ENCODE measurements at regions not wholly inside any gene's neighbourhood (a gene's known extent, or its start where the extent isn't known, plus 50 kb on each side); places are given as distances from the start of the nearest gene placed in this dataset.

DNA sequence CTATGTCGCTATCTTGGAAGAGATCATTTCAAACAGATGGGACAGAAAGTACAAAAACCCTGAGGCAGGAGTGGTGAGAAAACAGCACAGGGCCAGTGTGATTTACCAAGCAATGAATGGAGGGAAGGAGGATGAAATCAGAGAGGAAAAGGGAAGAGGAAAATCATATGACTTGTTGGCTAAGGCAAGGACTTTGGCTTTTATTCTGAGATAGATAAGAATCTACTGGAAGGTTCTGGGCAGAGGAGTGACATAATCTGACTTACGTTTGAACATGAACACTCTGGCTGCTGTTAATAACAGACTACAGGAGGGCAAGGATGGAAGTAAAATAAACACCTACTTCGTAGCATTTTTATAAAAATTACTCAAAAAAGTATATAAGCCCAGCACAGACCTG is 207.8 kb upstream of the SLC7A11 start:
- no peak overlapping the region for H2BK20ac ChIP-seq (ENCODE audit: low read depth, low read length)
- ChIA-PET POLR2A (ENCODE audit: unreplicated experiment) (no interaction called here), CTCF (no interaction called here)
- H4K91ac ChIP-seq (ENCODE audit: insufficient read depth, low read depth, low read length) = no peak overlapping the region
- no peak overlapping the region for H3K27ac ChIP-seq (ENCODE audit: insufficient read depth, low read length)
- no peak overlapping the region for H2AK9ac ChIP-seq (replicated peaks; ENCODE audit: low read depth, low read length, poor library complexity)
- H4K20me1 ChIP-seq (ENCODE audit: insufficient read depth, low read length) = no peaks in the 10 kb centered on the region
- H3K4me2 ChIP-seq (ENCODE audit: low read depth, low read length) = no peak overlapping the region
- dilution Hi-C loops (cut with HindIII; ENCODE audit: low sequenced_read_pairs, unreplicated experiment) = no loop called here
- H3K4ac ChIP-seq (ENCODE audit: low read depth, low read length) = no peak overlapping the region
- H3K4me1 ChIP-seq (ENCODE audit: control insufficient read depth, insufficient read depth, low read length) = no peaks in the 10 kb centered on the region; the same call in 1 of the 2 replicates
- no peaks in the 10 kb centered on the region for H3K79me1 ChIP-seq (ENCODE audit: low read depth in 1 of 2, low read length in 2 of 2)
- H3K9me1 ChIP-seq (ENCODE audit: insufficient read depth, low read length) = no peaks in the 10 kb centered on the region
- H2BK120ac ChIP-seq (ENCODE audit: low read depth, low read length) = no peak overlapping the region
- no peak overlapping the region for H3K9ac ChIP-seq (ENCODE audit: low read depth, low read length)
- no peak overlapping the region for H2BK15ac ChIP-seq (ENCODE audit: low read depth, low read length)
- H3K36me3 ChIP-seq (ENCODE audit: control insufficient read depth, insufficient read depth, low read length) = no peaks in the 10 kb centered on the region
- H3K14ac ChIP-seq (replicated peaks; ENCODE audit: low read depth, low read length) = no peak overlapping the region
- no TSS peak for BruUV-seq (replicated peaks)
- H3K18ac ChIP-seq (ENCODE audit: low read depth, low read length) = no peak overlapping the region
- TF ChIP-seq NFE2L2 (IDR thresholded peaks at IDR 0.05; ENCODE audit: low read depth, low read length) (no peak), ELK1 (IDR thresholded peaks at IDR 0.05; ENCODE audit: borderline replicate concordance, low read depth, low read length) (no peak), MAZ (IDR thresholded peaks at IDR 0.05; ENCODE audit: borderline replicate concordance, low read depth, low read length) (no peak), CHD1 (IDR thresholded peaks at IDR 0.05; ENCODE audit: low read depth, low read length) (no peak), SMC3 (IDR thresholded peaks at IDR 0.05; ENCODE audit: low read depth, low read length) (no peak), RFX5 (IDR thresholded peaks at IDR 0.05; ENCODE audit: low read depth, low read length) (no peak), POLR2A (IDR thresholded peaks at IDR 0.05; ENCODE audit: low read depth, low read length) (no peak), CEBPB (IDR thresholded peaks at IDR 0.05; ENCODE audit: low read depth, low read length) (no peak), FOS (IDR thresholded peaks at IDR 0.05; ENCODE audit: low read depth, low read length) (no peak), RAD21 (IDR thresholded peaks at IDR 0.05; ENCODE audit: low read length) (no peak), MAFK (IDR thresholded peaks at IDR 0.05; ENCODE audit: low read depth, low read length) (no peak), BHLHE40 (IDR thresholded peaks at IDR 0.05; ENCODE audit: low read depth, low read length) (no peak), RCOR1 (IDR thresholded peaks at IDR 0.05; ENCODE audit: insufficient replicate concordance, low read length) (no peak), MXI1 (IDR thresholded peaks at IDR 0.05; ENCODE audit: borderline replicate concordance, low read depth, low read length) (no peak)
- TF ChIP-seq, protein P1, sequence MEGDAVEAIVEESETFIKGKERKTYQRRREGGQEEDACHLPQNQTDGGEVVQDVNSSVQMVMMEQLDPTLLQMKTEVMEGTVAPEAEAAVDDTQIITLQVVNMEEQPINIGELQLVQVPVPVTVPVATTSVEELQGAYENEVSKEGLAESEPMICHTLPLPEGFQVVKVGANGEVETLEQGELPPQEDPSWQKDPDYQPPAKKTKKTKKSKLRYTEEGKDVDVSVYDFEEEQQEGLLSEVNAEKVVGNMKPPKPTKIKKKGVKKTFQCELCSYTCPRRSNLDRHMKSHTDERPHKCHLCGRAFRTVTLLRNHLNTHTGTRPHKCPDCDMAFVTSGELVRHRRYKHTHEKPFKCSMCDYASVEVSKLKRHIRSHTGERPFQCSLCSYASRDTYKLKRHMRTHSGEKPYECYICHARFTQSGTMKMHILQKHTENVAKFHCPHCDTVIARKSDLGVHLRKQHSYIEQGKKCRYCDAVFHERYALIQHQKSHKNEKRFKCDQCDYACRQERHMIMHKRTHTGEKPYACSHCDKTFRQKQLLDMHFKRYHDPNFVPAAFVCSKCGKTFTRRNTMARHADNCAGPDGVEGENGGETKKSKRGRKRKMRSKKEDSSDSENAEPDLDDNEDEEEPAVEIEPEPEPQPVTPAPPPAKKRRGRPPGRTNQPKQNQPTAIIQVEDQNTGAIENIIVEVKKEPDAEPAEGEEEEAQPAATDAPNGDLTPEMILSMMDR (conservative IDR thresholded peaks at IDR 0.05; ENCODE audit: low read depth, low read length) = no peak
- TF ChIP-seq, protein P2, sequence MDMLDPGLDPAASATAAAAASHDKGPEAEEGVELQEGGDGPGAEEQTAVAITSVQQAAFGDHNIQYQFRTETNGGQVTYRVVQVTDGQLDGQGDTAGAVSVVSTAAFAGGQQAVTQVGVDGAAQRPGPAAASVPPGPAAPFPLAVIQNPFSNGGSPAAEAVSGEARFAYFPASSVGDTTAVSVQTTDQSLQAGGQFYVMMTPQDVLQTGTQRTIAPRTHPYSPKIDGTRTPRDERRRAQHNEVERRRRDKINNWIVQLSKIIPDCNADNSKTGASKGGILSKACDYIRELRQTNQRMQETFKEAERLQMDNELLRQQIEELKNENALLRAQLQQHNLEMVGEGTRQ (IDR thresholded peaks at IDR 0.05; ENCODE audit: low read depth, low read length) = no peak
- H4K5ac ChIP-seq (ENCODE audit: low read depth, low read length) = no peak overlapping the region
- no peak overlapping the region for H3K4me3 ChIP-seq (ENCODE audit: insufficient read depth, low read depth, low read length)
- 60% methylated on average over 1 of the region's 3 CpGs; no CpG with 5 or more reads in 1 of the 2 experiments for WGBS, 2 experiments (ENCODE audit: extremely low coverage in 2 of 2, insufficient read length in 1 of 2)
- intact Hi-C loops (cut with micrococcal nuclease) = no loop called here
- no peak overlapping the region for H3K56ac ChIP-seq (ENCODE audit: extremely low read depth, insufficient read depth, low read length)
- H3K27me3 ChIP-seq (ENCODE audit: control insufficient read depth, insufficient read depth, low read length) = no peaks in the 10 kb centered on the region; the same call in 1 of the 2 replicates
- DNase-seq (no peak), ATAC-seq (ENCODE audit: low read depth) (no peak)
- H2BK5ac ChIP-seq (ENCODE audit: low read depth, low read length, poor library complexity, severe bottlenecking) = no peak overlapping the region
- no peak overlapping the region for H2AK5ac ChIP-seq (ENCODE audit: low read depth, low read length)
- in situ Hi-C loops (cut with MboI; ENCODE audit: low sequenced_read_pairs) = no loop called here
- H4K8ac ChIP-seq (ENCODE audit: low read depth in 2 of 2, low read length in 2 of 2) = no peak overlapping the region
- H2AFZ ChIP-seq (replicated peaks; ENCODE audit: low read length, poor library complexity) = no peak overlapping the region
- no peaks in the 10 kb centered on the region for H3K9me3 ChIP-seq (ENCODE audit: control insufficient read depth, insufficient read depth, low read length)
- H3K23ac ChIP-seq (ENCODE audit: low read depth, low read length) = no peak overlapping the region
